Jurkat, Clone E6-1 (cell line): ENCODE measurements at regions not wholly inside any gene's neighbourhood (a gene's known extent, or its start where the extent isn't known, plus 50 kb on each side); places are given as distances from the start of the nearest gene placed in this dataset.

Experiments
- DNase-seq: peaks from one replicate; pipeline ENCODE4 v3.0.0-alpha.2; 2011; ENCODE audit warnings: low read depth, low spot score
- H3K4me3 ChIP-seq: 2 replicates; pipeline ENCODE4 v1.5.1; 2011; ENCODE audit warnings: mild to moderate bottlenecking, low read length, control low read depth, moderate library complexity

- DNase-seq = peak; percentile 84
- H3K4me3 ChIP-seq = peak overlapping the region; percentile 52
Measured at GRCh38 chr5:157917899-157918809, 59.2 kb upstream of the CLINT1 start.

DNA sequence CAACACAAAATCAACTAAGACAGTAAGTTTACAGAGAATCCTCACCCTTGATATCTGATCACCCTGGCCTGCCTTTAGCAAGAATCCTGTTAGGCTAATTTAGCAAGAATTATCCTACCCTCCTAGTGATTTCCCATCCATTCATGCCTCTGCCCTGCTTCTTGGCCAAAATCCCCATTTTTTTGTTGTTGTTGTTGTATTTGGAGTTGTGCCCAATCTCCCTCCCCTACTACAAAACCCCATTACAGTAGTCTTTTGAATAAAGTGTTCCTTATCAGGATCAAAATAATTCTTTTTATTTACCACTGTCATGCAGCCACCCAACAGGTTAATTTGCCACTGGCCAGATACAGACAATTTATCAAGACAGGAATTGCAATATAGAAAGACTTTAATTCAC, 58.5 kb upstream of the CLINT1 start:
- no peak for DNase-seq

GRCh38 chr5:157915638-157916037, 56.7 kb upstream of the CLINT1 start:
- H3K4me3 ChIP-seq = no peak overlapping the region
- DNase-seq = no peak

More for the DNA sequence above, 58.5 kb upstream of the CLINT1 start:
- no peak overlapping the region for H3K4me3 ChIP-seq

- no peak for DNase-seq
Measured at GRCh38 chr5:157914151-157914788, 55.3 kb upstream of the CLINT1 start.

DNA sequence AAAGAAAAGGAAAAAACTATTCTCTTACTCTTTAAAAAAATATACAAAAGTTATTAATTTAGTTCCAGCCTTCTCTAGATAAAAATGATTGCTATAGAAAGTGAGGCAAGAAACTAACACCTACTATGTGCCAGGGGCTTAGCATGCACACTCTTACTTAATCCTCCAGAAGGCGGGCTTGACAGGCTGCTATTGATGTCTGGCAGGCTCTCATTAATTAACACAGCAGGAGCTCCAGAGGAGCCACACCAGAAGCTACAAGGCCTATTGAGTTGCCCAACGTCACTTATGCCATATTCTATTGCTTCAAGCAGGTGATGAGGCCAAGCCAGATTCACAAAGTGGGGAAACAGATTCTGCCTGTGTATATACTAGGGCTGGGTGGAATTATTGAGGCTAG, 54.6 kb upstream of the CLINT1 start:
- DNase-seq = no peak
- no peak overlapping the region for H3K4me3 ChIP-seq

More at GRCh38 chr5:157914151-157914788, 55.3 kb upstream of the CLINT1 start:
- H3K4me3 ChIP-seq = no peak overlapping the region

DNA sequence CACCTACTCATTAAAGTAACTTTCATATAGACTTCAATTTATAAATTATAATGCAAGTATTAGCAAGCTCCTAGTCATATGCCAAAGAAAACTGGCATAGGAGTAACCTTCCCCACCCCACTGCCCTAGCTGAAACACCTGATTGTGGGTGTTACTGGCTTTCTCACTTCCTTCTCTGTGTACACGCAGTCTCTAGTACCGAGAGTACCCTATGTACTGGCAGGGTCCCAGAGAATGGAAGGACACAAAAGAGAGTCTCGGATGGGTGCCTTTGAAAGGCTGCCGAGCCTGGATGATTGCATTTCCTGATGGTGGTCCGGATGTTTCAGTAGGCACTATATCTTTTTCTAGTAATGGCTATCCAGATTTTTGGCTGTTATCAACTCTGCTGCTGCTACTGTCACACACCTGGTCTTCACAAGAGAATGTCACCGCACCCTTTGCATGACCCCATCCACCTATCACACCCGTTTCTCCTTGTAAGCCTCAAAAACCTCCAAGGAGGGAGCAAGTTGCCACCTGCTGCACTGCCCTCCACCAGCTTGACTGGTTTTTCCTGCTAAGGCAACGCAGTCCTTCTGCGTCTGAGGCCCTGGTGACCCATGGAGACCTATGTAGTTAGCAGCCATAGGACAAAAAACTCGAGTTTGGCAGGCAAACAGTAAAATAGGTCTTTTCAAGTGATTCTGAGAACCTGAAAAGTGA, 53.8 kb upstream of the CLINT1 start:
- no peak overlapping the region for H3K4me3 ChIP-seq
- no peak for DNase-seq

- no peak overlapping the region for H3K4me3 ChIP-seq
- DNase-seq = no peak
Measured at GRCh38 chr5:157911568-157911967, 52.6 kb upstream of the CLINT1 start.
